ENCODE measurements at regions not wholly inside any gene's neighbourhood (a gene's known extent, or its start where the extent isn't known, plus 50 kb on each side); places are given as distances from the start of the nearest gene placed in this dataset.

DNA sequence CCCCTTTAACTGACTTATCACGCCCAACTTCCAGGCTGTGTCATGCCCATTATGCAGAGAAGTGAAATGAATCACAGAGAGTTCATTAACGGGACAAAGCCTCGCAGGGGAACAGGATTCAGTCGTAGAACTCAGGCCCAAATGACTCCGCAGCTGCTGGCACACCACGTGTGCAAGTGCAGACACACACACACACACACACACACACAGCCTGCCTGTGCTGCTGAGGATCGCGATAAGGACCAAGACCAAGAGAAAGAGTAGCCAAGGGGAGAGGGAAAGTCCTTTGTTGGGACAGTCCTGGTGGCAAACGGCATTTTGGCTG, 90.0 kb upstream of the TAF1B start:
- TF ChIP-seq, protein P1, sequence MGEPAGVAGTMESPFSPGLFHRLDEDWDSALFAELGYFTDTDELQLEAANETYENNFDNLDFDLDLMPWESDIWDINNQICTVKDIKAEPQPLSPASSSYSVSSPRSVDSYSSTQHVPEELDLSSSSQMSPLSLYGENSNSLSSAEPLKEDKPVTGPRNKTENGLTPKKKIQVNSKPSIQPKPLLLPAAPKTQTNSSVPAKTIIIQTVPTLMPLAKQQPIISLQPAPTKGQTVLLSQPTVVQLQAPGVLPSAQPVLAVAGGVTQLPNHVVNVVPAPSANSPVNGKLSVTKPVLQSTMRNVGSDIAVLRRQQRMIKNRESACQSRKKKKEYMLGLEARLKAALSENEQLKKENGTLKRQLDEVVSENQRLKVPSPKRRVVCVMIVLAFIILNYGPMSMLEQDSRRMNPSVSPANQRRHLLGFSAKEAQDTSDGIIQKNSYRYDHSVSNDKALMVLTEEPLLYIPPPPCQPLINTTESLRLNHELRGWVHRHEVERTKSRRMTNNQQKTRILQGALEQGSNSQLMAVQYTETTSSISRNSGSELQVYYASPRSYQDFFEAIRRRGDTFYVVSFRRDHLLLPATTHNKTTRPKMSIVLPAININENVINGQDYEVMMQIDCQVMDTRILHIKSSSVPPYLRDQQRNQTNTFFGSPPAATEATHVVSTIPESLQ (CRISPR knock-in tag; IDR thresholded peaks at IDR 0.05), result no peak
- TF ChIP-seq, protein P2, sequence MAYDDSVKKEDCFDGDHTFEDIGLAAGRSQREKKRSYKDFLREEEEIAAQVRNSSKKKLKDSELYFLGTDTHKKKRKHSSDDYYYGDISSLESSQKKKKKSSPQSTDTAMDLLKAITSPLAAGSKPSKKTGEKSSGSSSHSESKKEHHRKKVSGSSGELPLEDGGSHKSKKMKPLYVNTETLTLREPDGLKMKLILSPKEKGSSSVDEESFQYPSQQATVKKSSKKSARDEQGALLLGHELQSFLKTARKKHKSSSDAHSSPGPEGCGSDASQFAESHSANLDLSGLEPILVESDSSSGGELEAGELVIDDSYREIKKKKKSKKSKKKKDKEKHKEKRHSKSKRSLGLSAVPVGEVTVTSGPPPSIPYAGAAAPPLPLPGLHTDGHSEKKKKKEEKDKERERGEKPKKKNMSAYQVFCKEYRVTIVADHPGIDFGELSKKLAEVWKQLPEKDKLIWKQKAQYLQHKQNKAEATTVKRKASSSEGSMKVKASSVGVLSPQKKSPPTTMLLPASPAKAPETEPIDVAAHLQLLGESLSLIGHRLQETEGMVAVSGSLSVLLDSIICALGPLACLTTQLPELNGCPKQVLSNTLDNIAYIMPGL (CRISPR knock-in tag; IDR thresholded peaks at IDR 0.05), result no peak

Measured in WTC11 (cell line).